NCI-H82 treated with DMSO at 0.1 percent for 48 hours (cell line): ENCODE measurements at regions not wholly inside any gene's neighbourhood (a gene's known extent, or its start where the extent isn't known, plus 50 kb on each side); places are given as distances from the start of the nearest gene placed in this dataset.
"Not testable (repeated sequence)": the region's sequence is repeated elsewhere in the genome, so short reads cannot be mapped to it uniquely, and the experiment has no call there.

Experiments used
- DNase-seq: peaks from one replicate; lab custom pipeline; 2025; ENCODE audit not compliant: unreplicated experiment; lab: John Stamatoyannopoulos, UW

- no peak for DNase-seq
These were observed 760.2 kb upstream of the GBE1 start for GRCh38 chr3:82521657-82522056.

- no peak for DNase-seq
These were observed 759.4 kb upstream of the GBE1 start for GRCh38 chr3:82520846-82521245.

- DNase-seq = no peak
These were observed 748.6 kb upstream of the GBE1 start for GRCh38 chr3:82509951-82510603.

GRCh38 chr3:82509106-82509842 is 747.8 kb upstream of the GBE1 start:
- DNase-seq = no peak

GRCh38 chr3:82506204-82506603 is 744.8 kb upstream of the GBE1 start:
- no peak for DNase-seq

- DNase-seq = no peak
These were observed 743.8 kb upstream of the GBE1 start for GRCh38 chr3:82505079-82505756.

GRCh38 chr3:82498186-82498585 is 736.7 kb upstream of the GBE1 start:
- no peak for DNase-seq

GRCh38 chr3:82496890-82497560 is 735.6 kb upstream of the GBE1 start:
- DNase-seq = no peak

- no peak for DNase-seq
These were observed 734.2 kb upstream of the GBE1 start for GRCh38 chr3:82495655-82496054.

GRCh38 chr3:82494977-82495489 is 733.6 kb upstream of the GBE1 start:
- DNase-seq = no peak

GRCh38 chr3:82493858-82494257 is 732.4 kb upstream of the GBE1 start:
- no peak for DNase-seq

GRCh38 chr3:82475306-82475705 is 713.9 kb upstream of the GBE1 start:
- DNase-seq = no peak

- DNase-seq = no peak
These were observed 713.3 kb upstream of the GBE1 start for GRCh38 chr3:82474711-82475110.

GRCh38 chr3:82473864-82474541 is 712.6 kb upstream of the GBE1 start:
- no peak for DNase-seq

- no peak for DNase-seq
These were observed 705.6 kb upstream of the GBE1 start for GRCh38 chr3:82467051-82467450.

GRCh38 chr3:82462977-82463376 is 701.5 kb upstream of the GBE1 start:
- peak; percentile 2 for DNase-seq

- DNase-seq = no peak
These were observed 699.8 kb upstream of the GBE1 start for GRCh38 chr3:82461049-82461889.

- DNase-seq = no peak
These were observed 686.9 kb upstream of the GBE1 start for GRCh38 chr3:82448320-82448719.

GRCh38 chr3:82428821-82429220 is 667.4 kb upstream of the GBE1 start:
- not testable (repeated sequence) for DNase-seq

GRCh38 chr3:82424031-82424339 is 662.5 kb upstream of the GBE1 start:
- DNase-seq = no peak
